ENCODE measurements at regions not wholly inside any gene's neighbourhood (a gene's known extent, or its start where the extent isn't known, plus 50 kb on each side); places are given as distances from the start of the nearest gene placed in this dataset.

- TF ChIP-seq POLR2AphosphoS5 (IDR thresholded peaks at IDR 0.05; ENCODE audit: borderline replicate concordance, low read depth, low read length) (no peak), EZH2 (IDR thresholded peaks at IDR 0.05) (no peak)
These were observed 121.5 kb downstream of the FEM1C start for GRCh38 chr5:115423051-115423450.
